ENCODE measurements at regions not wholly inside any gene's neighbourhood (a gene's known extent, or its start where the extent isn't known, plus 50 kb on each side); places are given as distances from the start of the nearest gene placed in this dataset.

DNA sequence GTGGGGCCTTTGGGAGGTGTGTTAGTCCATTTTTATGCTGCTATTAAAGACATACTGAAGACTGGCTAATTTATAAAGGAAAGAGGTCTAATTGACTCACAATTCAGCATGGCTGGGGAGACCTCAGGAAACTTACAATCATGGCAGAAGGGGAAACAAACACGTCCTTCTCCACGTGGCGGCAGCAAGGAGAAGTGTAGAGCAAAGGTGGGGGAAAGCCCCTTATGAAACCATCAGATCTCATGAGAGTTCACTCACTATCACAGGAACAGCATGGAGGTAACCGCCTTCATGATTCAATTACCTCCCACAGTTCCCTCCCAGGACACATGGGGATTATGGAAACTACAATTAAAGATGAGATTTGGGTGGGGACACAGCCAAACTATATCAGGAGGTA is 187.1 kb upstream of the OSR1 start:
- ChIA-PET CTCF (no interaction called here), POLR2A (ENCODE audit: unreplicated experiment) (no interaction called here)
- H2AFZ ChIP-seq, result no peak overlapping the region
- H3K9me3 ChIP-seq (ENCODE audit: insufficient read depth, low read depth), result no peaks in the 10 kb centered on the region
- H4K20me1 ChIP-seq (ENCODE audit: insufficient read depth), result no peaks in the 10 kb centered on the region
- H3K4me3 ChIP-seq, result no peak overlapping the region
- H3K9me2 ChIP-seq (ENCODE audit: insufficient read depth), result no peaks in the 10 kb centered on the region
- H3K36me3 ChIP-seq (ENCODE audit: low read depth), result 0 out of 2 replicates have a peak, but pooled peaks cover 9% of the 10 kb centered on the region
- no peak for TF ChIP-seq EZH2 (IDR thresholded peaks at IDR 0.05; ENCODE audit: low read depth)
- TF ChIP-seq, protein P1, sequence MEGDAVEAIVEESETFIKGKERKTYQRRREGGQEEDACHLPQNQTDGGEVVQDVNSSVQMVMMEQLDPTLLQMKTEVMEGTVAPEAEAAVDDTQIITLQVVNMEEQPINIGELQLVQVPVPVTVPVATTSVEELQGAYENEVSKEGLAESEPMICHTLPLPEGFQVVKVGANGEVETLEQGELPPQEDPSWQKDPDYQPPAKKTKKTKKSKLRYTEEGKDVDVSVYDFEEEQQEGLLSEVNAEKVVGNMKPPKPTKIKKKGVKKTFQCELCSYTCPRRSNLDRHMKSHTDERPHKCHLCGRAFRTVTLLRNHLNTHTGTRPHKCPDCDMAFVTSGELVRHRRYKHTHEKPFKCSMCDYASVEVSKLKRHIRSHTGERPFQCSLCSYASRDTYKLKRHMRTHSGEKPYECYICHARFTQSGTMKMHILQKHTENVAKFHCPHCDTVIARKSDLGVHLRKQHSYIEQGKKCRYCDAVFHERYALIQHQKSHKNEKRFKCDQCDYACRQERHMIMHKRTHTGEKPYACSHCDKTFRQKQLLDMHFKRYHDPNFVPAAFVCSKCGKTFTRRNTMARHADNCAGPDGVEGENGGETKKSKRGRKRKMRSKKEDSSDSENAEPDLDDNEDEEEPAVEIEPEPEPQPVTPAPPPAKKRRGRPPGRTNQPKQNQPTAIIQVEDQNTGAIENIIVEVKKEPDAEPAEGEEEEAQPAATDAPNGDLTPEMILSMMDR (conservative IDR thresholded peaks at IDR 0.05), result no peak
- H3K79me2 ChIP-seq (ENCODE audit: low read depth), result no peaks in the 10 kb centered on the region; the same call in 1 of the 2 replicates
- no TSS peak for BruUV-seq (replicated peaks)
- H3K4me2 ChIP-seq, result no peak overlapping the region
- DNase-seq, result no peak
- intact Hi-C loops (cut with micrococcal nuclease; ENCODE audit: unreplicated experiment), result no loop called here
- no peaks in the 10 kb centered on the region for H3K27me3 ChIP-seq (ENCODE audit: insufficient read depth, low read depth)
- peaks cover 15% of the 10 kb centered on the region for H3F3A ChIP-seq (ENCODE audit: insufficient read depth, low read depth)
- H3K4me1 ChIP-seq (replicated peaks; ENCODE audit: insufficient read depth), result peaks cover 30% of the 10 kb centered on the region
- H3K27ac ChIP-seq, result no peak overlapping the region

DNA sequence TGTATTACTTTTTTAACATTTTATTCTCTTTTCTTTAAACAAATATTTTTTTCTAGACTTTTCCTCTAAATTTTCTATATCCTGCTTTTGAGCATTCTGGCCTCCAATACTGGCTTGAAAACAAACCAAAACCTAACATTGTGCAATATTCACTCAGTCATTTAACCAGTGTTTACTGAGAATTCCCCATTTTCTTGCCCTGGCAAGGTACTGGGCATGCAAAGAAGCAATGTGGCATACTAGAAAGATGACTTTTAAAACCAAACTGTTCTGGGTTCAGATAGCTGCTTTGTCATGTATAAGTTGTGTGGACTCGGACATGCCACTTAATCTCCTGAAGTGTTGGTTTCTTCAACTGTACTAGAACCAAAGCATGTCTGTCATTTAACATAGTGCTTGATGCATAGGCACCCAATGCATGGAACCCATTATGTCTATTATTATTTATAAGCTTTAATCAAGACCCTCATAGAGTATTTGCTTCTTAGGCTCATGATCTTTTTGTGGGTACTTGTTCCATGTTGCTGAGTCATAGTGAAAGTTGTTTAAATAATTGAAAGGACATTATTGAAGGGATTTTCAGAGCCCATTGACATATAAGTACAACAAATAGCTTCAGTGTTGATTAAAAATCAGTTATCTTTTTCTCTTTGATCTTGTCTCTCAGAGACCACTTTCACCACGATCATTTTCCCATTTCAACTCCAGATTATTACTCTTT is 185.4 kb upstream of the OSR1 start:
- H3K4me2 ChIP-seq, result no peak overlapping the region
- H3K9me2 ChIP-seq (ENCODE audit: insufficient read depth), result no peaks in the 10 kb centered on the region
- H3K4me3 ChIP-seq, result no peak overlapping the region
- no peak for TF ChIP-seq EZH2 (IDR thresholded peaks at IDR 0.05; ENCODE audit: low read depth)
- TF ChIP-seq, protein P1 (conservative IDR thresholded peaks at IDR 0.05), result no peak
- H3K36me3 ChIP-seq (ENCODE audit: low read depth), result 0 out of 2 replicates have a peak, but pooled peaks cover 9% of the 10 kb centered on the region
- peaks cover 47% of the 10 kb centered on the region for H3K4me1 ChIP-seq (replicated peaks; ENCODE audit: insufficient read depth)
- peaks cover 32% of the 10 kb centered on the region for H3F3A ChIP-seq (ENCODE audit: insufficient read depth, low read depth)
- POLR2A ChIA-PET (ENCODE audit: unreplicated experiment), result no interaction called here
- H3K9me3 ChIP-seq (ENCODE audit: insufficient read depth, low read depth), result no peaks in the 10 kb centered on the region
- H4K20me1 ChIP-seq (ENCODE audit: insufficient read depth), result no peaks in the 10 kb centered on the region
- intact Hi-C loops (cut with micrococcal nuclease; ENCODE audit: unreplicated experiment), result no loop called here
- no peaks in the 10 kb centered on the region for H3K27me3 ChIP-seq (ENCODE audit: insufficient read depth, low read depth)
- no peak overlapping the region for H2AFZ ChIP-seq
- no peak for DNase-seq
- BruUV-seq (replicated peaks), result no TSS peak
- H3K27ac ChIP-seq, result peak overlapping the region; percentile 23; the same call in 1 of the 2 replicates
- CTCF ChIA-PET, result no interaction called here
- peaks cover 8% of the 10 kb centered on the region; the same call in 1 of the 2 replicates for H3K79me2 ChIP-seq (ENCODE audit: low read depth)

- Histone ChIP-seq H3K27ac (0 out of 2 replicates have a peak overlapping the region, but pooled peaks have one; percentile 97), H3K4me1 (replicated peaks; ENCODE audit: insufficient read depth) (peaks cover 54% of the 10 kb centered on the region), H3K9me3 (ENCODE audit: insufficient read depth, low read depth) (no peaks in the 10 kb centered on the region), H3K4me3 (no peak overlapping the region), H4K20me1 (ENCODE audit: insufficient read depth) (no peaks in the 10 kb centered on the region), H2AFZ (no peak overlapping the region), H3K27me3 (ENCODE audit: insufficient read depth, low read depth) (no peaks in the 10 kb centered on the region), H3K79me2 (ENCODE audit: low read depth) (peaks cover 8% of the 10 kb centered on the region; the same call in 1 of the 2 replicates), H3F3A (ENCODE audit: insufficient read depth, low read depth) (peaks cover 37% of the 10 kb centered on the region), H3K4me2 (no peak overlapping the region), H3K9me2 (ENCODE audit: insufficient read depth) (no peaks in the 10 kb centered on the region), H3K36me3 (ENCODE audit: low read depth) (0 out of 2 replicates have a peak, but pooled peaks cover 9% of the 10 kb centered on the region)
- intact Hi-C loops (cut with micrococcal nuclease; ENCODE audit: unreplicated experiment), result no loop called here
- BruUV-seq (replicated peaks), result no TSS peak
- no peak for DNase-seq
- ChIA-PET POLR2A (ENCODE audit: unreplicated experiment) (no interaction called here), CTCF (no interaction called here)
- TF ChIP-seq, protein P1 (conservative IDR thresholded peaks at IDR 0.05), result no peak
- no peak for TF ChIP-seq EZH2 (IDR thresholded peaks at IDR 0.05; ENCODE audit: low read depth)
These were observed 184.6 kb upstream of the OSR1 start for GRCh38 chr2:19542796-19543662.
